ENCODE measurements at regions not wholly inside any gene's neighbourhood (a gene's known extent, or its start where the extent isn't known, plus 50 kb on each side); places are given as distances from the start of the nearest gene placed in this dataset.
"Not testable (repeated sequence)": the region's sequence is repeated elsewhere in the genome, so short reads cannot be mapped to it uniquely, and the experiment has no call there.

DNA sequence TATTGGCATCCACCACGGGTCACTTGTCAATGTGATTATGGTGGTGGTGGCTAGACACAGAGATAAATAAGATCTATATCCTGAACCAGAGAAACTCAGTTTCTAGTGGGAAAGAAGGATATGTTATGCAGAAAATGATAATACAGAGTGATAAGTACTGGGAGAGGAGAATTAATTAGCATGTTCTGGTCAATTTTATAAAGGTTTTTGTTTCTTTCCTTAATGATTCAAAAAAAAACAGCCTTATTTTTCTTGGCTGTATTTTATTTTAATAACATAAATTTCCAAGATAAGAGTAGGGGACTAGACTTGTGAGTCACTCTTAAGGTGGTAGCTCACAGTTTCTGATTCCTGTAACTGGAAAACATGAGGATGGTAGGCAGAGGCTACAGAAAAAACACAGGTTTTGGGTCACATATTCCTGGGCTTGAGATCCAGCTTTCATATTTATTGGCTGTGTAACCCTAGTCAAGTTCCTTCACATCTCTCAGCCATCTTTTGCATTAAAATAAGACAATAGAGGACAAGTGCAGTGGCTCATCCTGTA lies 350.3 kb upstream of the RPS23 start:
- Mint-ChIP-seq H3K4me1 (no peaks in the 10 kb centered on the region), H3K9me3 (peaks cover 5% of the 10 kb centered on the region), H3K36me3 (ENCODE audit: low read depth) (peaks cover 7% of the 10 kb centered on the region), H3K27ac (ENCODE audit: unreplicated experiment) (no peak overlapping the region), H3K27me3 (ENCODE audit: low read depth) (no peaks in the 10 kb centered on the region), H3K4me3 (no peak overlapping the region)
- no peak for DNase-seq (ENCODE audit: low read depth, low spot score)
- TF ChIP-seq, protein P1, sequence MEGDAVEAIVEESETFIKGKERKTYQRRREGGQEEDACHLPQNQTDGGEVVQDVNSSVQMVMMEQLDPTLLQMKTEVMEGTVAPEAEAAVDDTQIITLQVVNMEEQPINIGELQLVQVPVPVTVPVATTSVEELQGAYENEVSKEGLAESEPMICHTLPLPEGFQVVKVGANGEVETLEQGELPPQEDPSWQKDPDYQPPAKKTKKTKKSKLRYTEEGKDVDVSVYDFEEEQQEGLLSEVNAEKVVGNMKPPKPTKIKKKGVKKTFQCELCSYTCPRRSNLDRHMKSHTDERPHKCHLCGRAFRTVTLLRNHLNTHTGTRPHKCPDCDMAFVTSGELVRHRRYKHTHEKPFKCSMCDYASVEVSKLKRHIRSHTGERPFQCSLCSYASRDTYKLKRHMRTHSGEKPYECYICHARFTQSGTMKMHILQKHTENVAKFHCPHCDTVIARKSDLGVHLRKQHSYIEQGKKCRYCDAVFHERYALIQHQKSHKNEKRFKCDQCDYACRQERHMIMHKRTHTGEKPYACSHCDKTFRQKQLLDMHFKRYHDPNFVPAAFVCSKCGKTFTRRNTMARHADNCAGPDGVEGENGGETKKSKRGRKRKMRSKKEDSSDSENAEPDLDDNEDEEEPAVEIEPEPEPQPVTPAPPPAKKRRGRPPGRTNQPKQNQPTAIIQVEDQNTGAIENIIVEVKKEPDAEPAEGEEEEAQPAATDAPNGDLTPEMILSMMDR (conservative IDR thresholded peaks at IDR 0.05) = no peak

DNA sequence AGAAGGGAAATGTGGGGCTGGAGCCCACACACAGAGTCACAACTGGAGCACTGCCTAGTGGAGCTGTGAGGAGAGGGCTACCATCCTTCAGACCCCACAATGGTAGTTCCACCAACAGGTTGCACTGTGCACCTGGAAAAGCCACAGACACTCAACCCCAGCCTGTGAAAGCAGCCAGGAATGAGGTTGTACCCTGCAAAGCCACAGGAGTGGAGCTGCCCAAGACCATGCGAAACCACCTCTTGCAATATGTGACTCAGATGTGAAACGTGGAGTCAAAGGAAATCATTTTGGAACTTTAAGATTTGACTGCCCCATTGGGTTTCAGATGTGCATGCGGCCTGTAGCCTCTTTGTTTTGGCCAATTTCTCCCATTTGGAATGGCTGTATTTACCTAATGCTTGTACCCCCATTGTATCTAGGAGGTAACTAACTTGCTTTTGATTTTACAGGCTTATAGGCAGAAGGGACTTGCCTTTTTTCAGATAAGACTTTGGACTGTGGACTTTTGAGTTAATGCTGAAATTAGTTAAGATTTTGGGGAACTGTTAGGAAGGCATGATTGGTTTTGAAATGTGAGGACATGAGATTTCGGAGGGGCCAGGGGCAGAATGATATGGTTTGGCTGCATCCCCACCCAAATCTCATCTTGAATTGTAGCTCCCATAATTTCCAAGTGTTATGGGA lies 348.9 kb upstream of the RPS23 start:
- not testable (repeated sequence) for H3K27ac Mint-ChIP-seq (ENCODE audit: unreplicated experiment); H3K27me3 Mint-ChIP-seq (ENCODE audit: low read depth); H3K9me3 Mint-ChIP-seq; DNase-seq (ENCODE audit: low read depth, low spot score); H3K4me3 Mint-ChIP-seq; H3K36me3 Mint-ChIP-seq (ENCODE audit: low read depth); H3K4me1 Mint-ChIP-seq

DNA sequence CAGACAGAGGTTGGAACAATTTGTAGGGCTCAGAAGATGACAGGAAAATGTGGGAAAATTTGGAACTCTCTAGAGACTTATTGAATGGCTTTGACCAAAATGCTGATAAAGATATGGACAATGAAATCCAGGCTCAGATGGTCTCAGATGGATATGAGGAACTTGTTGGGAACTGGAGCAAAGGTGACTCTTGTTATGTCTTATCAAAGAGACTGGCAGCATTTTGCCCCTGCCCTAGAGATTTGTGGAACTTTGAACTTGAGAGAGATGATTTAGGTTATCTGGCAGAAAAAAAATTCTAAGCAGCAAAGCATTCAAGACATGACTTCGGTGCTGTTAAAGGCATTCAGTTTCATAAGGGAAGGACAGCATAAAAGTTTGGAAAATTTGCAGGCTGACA lies 347.9 kb upstream of the RPS23 start:
- H3K9me3 Mint-ChIP-seq; H3K27me3 Mint-ChIP-seq (ENCODE audit: low read depth); H3K27ac Mint-ChIP-seq (ENCODE audit: unreplicated experiment); DNase-seq (ENCODE audit: low read depth, low spot score); H3K36me3 Mint-ChIP-seq (ENCODE audit: low read depth); H3K4me1 Mint-ChIP-seq; H3K4me3 Mint-ChIP-seq: not testable (repeated sequence)

DNA sequence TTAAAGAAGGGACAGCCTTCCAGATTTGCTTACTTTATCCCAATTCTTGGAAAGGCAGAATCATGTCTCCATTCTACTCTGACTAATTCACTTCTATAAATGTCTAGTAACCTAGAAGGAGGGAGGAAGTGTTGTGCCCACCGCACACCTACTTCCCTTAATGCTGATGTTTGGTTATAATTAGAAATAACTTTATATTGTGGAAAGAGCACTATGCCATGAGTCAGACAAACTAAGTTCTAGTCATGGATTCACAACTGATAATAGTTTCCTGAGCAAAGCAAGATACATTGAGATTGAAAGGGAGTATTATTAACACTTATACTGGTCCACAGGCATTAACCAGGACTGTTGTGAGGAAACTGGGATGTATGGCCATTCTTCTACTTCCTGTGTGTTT lies 345.9 kb upstream of the RPS23 start:
- no peaks in the 10 kb centered on the region for H3K27me3 Mint-ChIP-seq (ENCODE audit: low read depth)
- peaks cover 5% of the 10 kb centered on the region for H3K4me1 Mint-ChIP-seq
- no peak overlapping the region for H3K4me3 Mint-ChIP-seq
- TF ChIP-seq, protein P1 (conservative IDR thresholded peaks at IDR 0.05) = no peak
- H3K36me3 Mint-ChIP-seq (ENCODE audit: low read depth) = peaks cover 4% of the 10 kb centered on the region
- no peak for DNase-seq (ENCODE audit: low read depth, low spot score)
- H3K27ac Mint-ChIP-seq (ENCODE audit: unreplicated experiment) = no peak overlapping the region
- H3K9me3 Mint-ChIP-seq = peaks cover 7% of the 10 kb centered on the region

DNA sequence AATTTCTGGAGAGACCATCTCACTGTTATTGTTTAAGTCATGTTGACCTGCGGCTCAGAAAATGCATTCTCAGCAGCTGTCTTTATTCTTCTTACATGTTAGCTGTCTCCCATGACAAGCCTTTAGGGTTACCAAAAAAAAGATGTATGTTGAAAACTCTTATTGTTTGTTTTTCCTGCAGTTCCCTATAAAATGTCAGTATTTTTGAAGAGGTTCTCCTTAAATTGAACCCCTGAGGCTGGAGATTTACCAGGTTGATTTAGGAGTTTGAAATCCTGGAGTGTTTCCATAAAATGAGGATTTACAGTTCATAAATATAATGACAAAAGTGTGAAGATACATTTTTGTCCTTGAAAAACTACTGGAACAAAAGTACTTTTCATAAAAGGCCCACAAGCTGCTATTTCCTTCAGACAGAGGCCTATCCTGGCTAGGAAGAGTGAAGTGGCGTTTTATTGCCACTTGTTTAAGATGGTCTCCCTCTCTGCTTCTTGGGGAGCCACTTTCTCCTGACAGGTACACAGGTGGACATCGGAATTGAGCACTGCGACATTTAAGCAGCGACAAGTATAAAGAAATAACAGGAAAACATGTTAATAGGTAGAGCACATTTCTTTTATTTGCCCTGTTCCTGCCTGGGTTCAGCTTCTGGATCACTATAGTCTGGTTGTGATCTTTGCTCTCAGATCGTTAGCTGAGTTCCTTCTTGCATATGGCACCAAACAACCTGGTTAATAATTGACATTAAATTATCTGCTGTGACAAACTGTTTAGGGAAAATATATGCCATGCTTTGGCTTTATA lies 344.8 kb upstream of the RPS23 start:
- H3K4me3 Mint-ChIP-seq = no peak overlapping the region
- H3K9me3 Mint-ChIP-seq = peaks cover 7% of the 10 kb centered on the region
- H3K27ac Mint-ChIP-seq (ENCODE audit: unreplicated experiment) = no peak overlapping the region
- no peak for DNase-seq (ENCODE audit: low read depth, low spot score)
- TF ChIP-seq, protein P1 (conservative IDR thresholded peaks at IDR 0.05) = no peak
- peaks cover 4% of the 10 kb centered on the region for H3K36me3 Mint-ChIP-seq (ENCODE audit: low read depth)
- no peaks in the 10 kb centered on the region for H3K27me3 Mint-ChIP-seq (ENCODE audit: low read depth)
- H3K4me1 Mint-ChIP-seq = peaks cover 5% of the 10 kb centered on the region

DNA sequence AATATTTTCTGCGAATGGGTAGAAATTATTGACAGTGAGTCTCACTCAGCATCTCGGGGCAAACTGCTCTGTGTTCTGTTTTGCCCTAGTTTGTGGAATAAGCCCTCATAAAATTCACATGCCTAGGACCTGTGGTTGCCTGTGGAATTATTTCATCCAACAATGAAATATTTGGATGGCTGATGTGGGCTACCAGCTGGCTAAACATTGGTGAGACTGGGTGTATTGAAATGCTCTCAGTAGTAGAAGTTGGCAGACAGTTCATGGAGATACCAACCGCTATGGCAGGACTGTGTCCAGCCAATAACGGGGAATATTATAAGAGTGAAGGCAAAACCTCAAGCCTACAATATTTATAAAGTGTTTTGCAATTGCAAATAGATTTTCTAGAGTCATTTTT lies 344.1 kb upstream of the RPS23 start:
- Mint-ChIP-seq H3K4me1 (peaks cover 5% of the 10 kb centered on the region), H3K27ac (ENCODE audit: unreplicated experiment) (no peak overlapping the region), H3K4me3 (no peak overlapping the region), H3K27me3 (ENCODE audit: low read depth) (no peaks in the 10 kb centered on the region), H3K9me3 (peaks cover 7% of the 10 kb centered on the region), H3K36me3 (ENCODE audit: low read depth) (peaks cover 4% of the 10 kb centered on the region)
- no peak for DNase-seq (ENCODE audit: low read depth, low spot score)
- TF ChIP-seq, protein P1 (conservative IDR thresholded peaks at IDR 0.05) = no peak

Measured in neural crest cell (in vitro differentiated cells).